Ectodermal cell (in vitro differentiated cells): ENCODE measurements at regions not wholly inside any gene's neighbourhood (a gene's known extent, or its start where the extent isn't known, plus 50 kb on each side); places are given as distances from the start of the nearest gene placed in this dataset.

Experiments
- H3K27ac ChIP-seq: 2 replicates; pipeline ENCODE4 v1.7.0; 2013; ENCODE audit warnings: mild to moderate bottlenecking, low read depth, low read length; ENCODE audit not compliant: insufficient read depth, poor library complexity, severe bottlenecking
- H3K27me3 ChIP-seq: 2 replicates; pipeline ENCODE4 v1.7.0; 2013; ENCODE audit warnings: mild to moderate bottlenecking, low read length; ENCODE audit not compliant: insufficient read depth, control insufficient read depth, poor library complexity, severe bottlenecking
- H3K36me3 ChIP-seq: one replicate; pipeline ENCODE4 v1.7.0; 2013; ENCODE audit warnings: low read length; ENCODE audit not compliant: control insufficient read depth, insufficient read depth
- H3K4me1 ChIP-seq: one replicate; pipeline ENCODE4 v1.7.0; 2013; ENCODE audit warnings: low read length; ENCODE audit not compliant: control insufficient read depth, insufficient read depth
- H3K4me3 ChIP-seq: 2 replicates; pipeline ENCODE4 v1.7.0; 2013; ENCODE audit warnings: low read depth, low read length, control low read depth; ENCODE audit not compliant: insufficient read depth
- H3K9me3 ChIP-seq: 2 replicates; pipeline ENCODE4 v1.7.0; 2013; ENCODE audit warnings: mild to moderate bottlenecking, low read length, moderate library complexity; ENCODE audit not compliant: control insufficient read depth
- WGBS, 2 experiments: methylation state at CpG; one replicate each; pipeline ENCODE4 v1.1.7; 2013; ENCODE audit warnings: missing lambda C conversion rate in 2 of 2; 5-methylcytosine and 5-hydroxymethylcytosine counted together

- no peaks in the 10 kb centered on the region for H3K36me3 ChIP-seq
- no peaks in the 10 kb centered on the region for H3K27me3 ChIP-seq
- no peaks in the 10 kb centered on the region for H3K4me1 ChIP-seq
- 82 to 90% methylated on average over 5 of the region's 5 CpGs for WGBS, 2 experiments
- no peak overlapping the region for H3K27ac ChIP-seq
- H3K9me3 ChIP-seq = no peaks in the 10 kb centered on the region
- no peak overlapping the region for H3K4me3 ChIP-seq
Measured at GRCh38 chr14:54121466-54122027, 164.9 kb upstream of the BMP4 start.

GRCh38 chr14:54123841-54124240 is 167.2 kb upstream of the BMP4 start:
- Histone ChIP-seq H3K27ac (no peak overlapping the region), H3K4me1 (no peaks in the 10 kb centered on the region), H3K9me3 (no peaks in the 10 kb centered on the region), H3K4me3 (no peak overlapping the region), H3K36me3 (no peaks in the 10 kb centered on the region), H3K27me3 (no peaks in the 10 kb centered on the region)
- 98 to 99% methylated on average over 2 of the region's 2 CpGs for WGBS, 2 experiments

GRCh38 chr14:54125109-54125508 is 168.5 kb upstream of the BMP4 start:
- no peak overlapping the region for H3K4me3 ChIP-seq
- H3K36me3 ChIP-seq = no peaks in the 10 kb centered on the region
- no peaks in the 10 kb centered on the region for H3K4me1 ChIP-seq
- 91 to 94% methylated on average over 3 of the region's 3 CpGs for WGBS, 2 experiments
- no peaks in the 10 kb centered on the region for H3K9me3 ChIP-seq
- no peaks in the 10 kb centered on the region for H3K27me3 ChIP-seq
- no peak overlapping the region for H3K27ac ChIP-seq

GRCh38 chr14:54126947-54127346 is 170.3 kb upstream of the BMP4 start:
- Histone ChIP-seq H3K9me3 (no peaks in the 10 kb centered on the region), H3K4me3 (no peak overlapping the region), H3K27ac (no peak overlapping the region), H3K4me1 (no peaks in the 10 kb centered on the region), H3K27me3 (no peaks in the 10 kb centered on the region), H3K36me3 (no peaks in the 10 kb centered on the region)
- WGBS, 2 experiments = 96 to 97% methylated on average over 3 of the region's 3 CpGs

- no peak overlapping the region for H3K4me3 ChIP-seq
- H3K4me1 ChIP-seq = no peaks in the 10 kb centered on the region
- 74 to 94% methylated on average over 2 of the region's 2 CpGs for WGBS, 2 experiments
- H3K9me3 ChIP-seq = no peaks in the 10 kb centered on the region
- no peak overlapping the region for H3K27ac ChIP-seq
- no peaks in the 10 kb centered on the region for H3K27me3 ChIP-seq
- no peaks in the 10 kb centered on the region for H3K36me3 ChIP-seq
Measured at GRCh38 chr14:54127526-54127925, 170.9 kb upstream of the BMP4 start.

GRCh38 chr14:54129850-54130640 is 173.4 kb upstream of the BMP4 start:
- H3K27me3 ChIP-seq = no peaks in the 10 kb centered on the region
- 62 to 65% methylated on average over 3 of the region's 5 CpGs for WGBS, 2 experiments
- H3K4me1 ChIP-seq = no peaks in the 10 kb centered on the region
- H3K27ac ChIP-seq = no peak overlapping the region
- no peaks in the 10 kb centered on the region for H3K9me3 ChIP-seq
- H3K36me3 ChIP-seq = no peaks in the 10 kb centered on the region
- H3K4me3 ChIP-seq = no peak overlapping the region

- Histone ChIP-seq H3K9me3 (no peaks in the 10 kb centered on the region), H3K4me3 (no peak overlapping the region), H3K27me3 (no peaks in the 10 kb centered on the region), H3K4me1 (no peaks in the 10 kb centered on the region), H3K36me3 (no peaks in the 10 kb centered on the region), H3K27ac (no peak overlapping the region)
- 79 to 88% methylated on average over 1 to 2 of the region's 3 CpGs for WGBS, 2 experiments
Measured at GRCh38 chr14:54132496-54132895, 175.9 kb upstream of the BMP4 start.

GRCh38 chr14:54133896-54134295 is 177.3 kb upstream of the BMP4 start:
- H3K4me3 ChIP-seq = no peak overlapping the region
- no peaks in the 10 kb centered on the region for H3K4me1 ChIP-seq
- WGBS, 2 experiments = 82 to 97% methylated on average over 2 to 3 of the region's 3 CpGs
- H3K27ac ChIP-seq = no peak overlapping the region
- no peaks in the 10 kb centered on the region for H3K27me3 ChIP-seq
- no peaks in the 10 kb centered on the region for H3K9me3 ChIP-seq
- H3K36me3 ChIP-seq = no peaks in the 10 kb centered on the region

GRCh38 chr14:54135804-54136280 is 179.2 kb upstream of the BMP4 start:
- H3K36me3 ChIP-seq = no peaks in the 10 kb centered on the region
- H3K9me3 ChIP-seq = no peaks in the 10 kb centered on the region
- H3K27me3 ChIP-seq = no peaks in the 10 kb centered on the region
- no peak overlapping the region for H3K4me3 ChIP-seq
- 99 to 100% methylated on average over 1 to 2 of the region's 3 CpGs for WGBS, 2 experiments
- no peak overlapping the region for H3K27ac ChIP-seq
- no peaks in the 10 kb centered on the region for H3K4me1 ChIP-seq

GRCh38 chr14:54136894-54137613 is 180.4 kb upstream of the BMP4 start:
- H3K4me1 ChIP-seq = no peaks in the 10 kb centered on the region
- H3K9me3 ChIP-seq = no peaks in the 10 kb centered on the region
- no peak overlapping the region for H3K4me3 ChIP-seq
- WGBS, 2 experiments = 78 to 89% methylated on average over 6 of the region's 6 CpGs
- no peaks in the 10 kb centered on the region for H3K27me3 ChIP-seq
- H3K36me3 ChIP-seq = no peaks in the 10 kb centered on the region
- no peak overlapping the region for H3K27ac ChIP-seq
